ENCODE measurements at regions not wholly inside any gene's neighbourhood (a gene's known extent, or its start where the extent isn't known, plus 50 kb on each side); places are given as distances from the start of the nearest gene placed in this dataset.

- DNase-seq (ENCODE audit: low read depth): no peak
- no peak overlapping the region for H3K4me3 ChIP-seq (ENCODE audit: low read depth, low read length)
- TF ChIP-seq CTCF (IDR thresholded peaks at IDR 0.05; ENCODE audit: control insufficient read depth, extremely low read depth, insufficient read depth): no peak
These were observed 183.1 kb upstream of the DPP10 start for GRCh38 chr2:114259389-114259788.

- DNase-seq (ENCODE audit: low read depth): no peak
- no peak overlapping the region for H3K4me3 ChIP-seq (ENCODE audit: low read depth, low read length)
- no peak for TF ChIP-seq CTCF (IDR thresholded peaks at IDR 0.05; ENCODE audit: control insufficient read depth, extremely low read depth, insufficient read depth)
These were observed 181.1 kb upstream of the DPP10 start for GRCh38 chr2:114261366-114261765.

- H3K4me3 ChIP-seq (ENCODE audit: low read depth, low read length): no peak overlapping the region
These were observed 177.2 kb upstream of the DPP10 start for GRCh38 chr2:114265261-114265660.

GRCh38 chr2:114274957-114275356 lies 167.5 kb upstream of the DPP10 start:
- no peak for DNase-seq (ENCODE audit: low read depth)
- no peak overlapping the region for H3K4me3 ChIP-seq (ENCODE audit: low read depth, low read length)
- TF ChIP-seq CTCF (IDR thresholded peaks at IDR 0.05; ENCODE audit: control insufficient read depth, extremely low read depth, insufficient read depth): no peak

More at GRCh38 chr2:114265261-114265660, 177.2 kb upstream of the DPP10 start:
- no peak for TF ChIP-seq CTCF (IDR thresholded peaks at IDR 0.05; ENCODE audit: control insufficient read depth, extremely low read depth, insufficient read depth)
- DNase-seq (ENCODE audit: low read depth): no peak

GRCh38 chr2:114281188-114281587 lies 161.3 kb upstream of the DPP10 start:
- no peak for TF ChIP-seq CTCF (IDR thresholded peaks at IDR 0.05; ENCODE audit: control insufficient read depth, extremely low read depth, insufficient read depth)
- no peak for DNase-seq (ENCODE audit: low read depth)
- no peak overlapping the region for H3K4me3 ChIP-seq (ENCODE audit: low read depth, low read length)

- no peak for TF ChIP-seq CTCF (IDR thresholded peaks at IDR 0.05; ENCODE audit: control insufficient read depth, extremely low read depth, insufficient read depth)
- DNase-seq (ENCODE audit: low read depth): no peak
- H3K4me3 ChIP-seq (ENCODE audit: low read depth, low read length): no peak overlapping the region
These were observed 158.7 kb upstream of the DPP10 start for GRCh38 chr2:114283774-114284173.

- TF ChIP-seq CTCF (IDR thresholded peaks at IDR 0.05; ENCODE audit: control insufficient read depth, extremely low read depth, insufficient read depth): no peak
- no peak overlapping the region for H3K4me3 ChIP-seq (ENCODE audit: low read depth, low read length)
- no peak for DNase-seq (ENCODE audit: low read depth)
These were observed 156.0 kb upstream of the DPP10 start for GRCh38 chr2:114286438-114286837.

Data from LNCaP clone FGC (cell line).